SK-N-MC (cell line): ENCODE measurements at regions not wholly inside any gene's neighbourhood (a gene's known extent, or its start where the extent isn't known, plus 50 kb on each side); places are given as distances from the start of the nearest gene placed in this dataset.

ENCODE experiments used
- DNase-seq: peaks from one replicate; pipeline ENCODE4 v3.0.0-alpha.2; 2011; ENCODE audit warnings: low read depth, low spot score
- H3K27ac ChIP-seq: fragments of 200-600 bp; sonication (generic); 2 replicates; pipeline ENCODE4 v1.5.1; 2016; ENCODE audit warnings: mixed run types
- H3K36me3 ChIP-seq: fragments of 200-600 bp; sonication (generic); 2 replicates; pipeline ENCODE4 v1.6.1; 2017; ENCODE audit warnings: antibody characterized with exemption, low read length, mixed read lengths; ENCODE audit not compliant: insufficient read depth
- H3K4me3 ChIP-seq: fragments of 200-600 bp; sonication (generic); 2 replicates; pipeline ENCODE4 v1.5.1; 2016
- H3K9ac ChIP-seq: fragments of 200-600 bp; sonication (generic); 2 replicates; pipeline ENCODE4 v1.8.0; 2017; ENCODE audit warnings: mixed run types, mixed read lengths; ENCODE audit not compliant: insufficient read length
- H3K9me3 ChIP-seq: fragments of 200-600 bp; sonication (generic); 2 replicates; pipeline ENCODE4 v1.6.1; 2017; ENCODE audit warnings: low read depth, mild to moderate bottlenecking, antibody characterized with exemption, low read length, moderate library complexity, mixed read lengths
- EZH2 ChIP-seq: fragments of 200-600 bp; sonication (generic); IDR thresholded peaks from one replicate; pipeline ENCODE4 v1.6.1; 2017; ENCODE audit warnings: antibody characterized with exemption
- FOXP2 ChIP-seq: optimal IDR thresholded peaks from 2 replicates; pipeline ENCODE3; 2011; ENCODE audit warnings: mild to moderate bottlenecking, moderate library complexity; ENCODE audit not compliant: insufficient read depth; ENCODE audit errors: extremely low read length, control extremely low read depth
- POLR2AphosphoS5 ChIP-seq: IDR thresholded peaks from 2 replicates; pipeline ENCODE4 v1.6.1; 2012; ENCODE audit warnings: mild to moderate bottlenecking, low read depth, low read length, borderline replicate concordance

DNA sequence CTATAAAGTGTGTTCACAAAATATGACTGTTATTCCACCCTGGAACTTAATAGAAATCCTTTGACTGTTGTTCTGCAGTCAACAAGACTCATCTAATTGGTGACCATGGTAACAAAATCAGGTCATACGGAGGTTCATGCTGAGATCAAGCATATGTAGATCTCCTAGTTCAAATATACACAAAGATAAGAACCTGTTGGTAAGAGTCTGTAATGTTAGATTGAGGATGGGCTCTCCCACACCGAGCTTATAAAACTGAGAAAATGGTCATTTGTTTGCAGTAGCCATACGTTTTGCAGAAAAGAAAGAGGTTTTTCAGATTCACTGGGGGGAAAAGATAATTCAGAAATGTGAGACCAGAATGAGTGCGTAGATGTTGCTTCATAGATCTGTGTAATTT lies 468.1 kb downstream of the RPS6KC1 start:
- Histone ChIP-seq H3K4me3 (no peak overlapping the region), H3K9me3 (no peaks in the 10 kb centered on the region), H3K9ac (no peak overlapping the region), H3K36me3 (no peaks in the 10 kb centered on the region), H3K27ac (no peak overlapping the region)
- DNase-seq, result no peak
- no peak for TF ChIP-seq EZH2
- no peak for TF ChIP-seq FOXP2
- TF ChIP-seq POLR2AphosphoS5, result no peak

DNA sequence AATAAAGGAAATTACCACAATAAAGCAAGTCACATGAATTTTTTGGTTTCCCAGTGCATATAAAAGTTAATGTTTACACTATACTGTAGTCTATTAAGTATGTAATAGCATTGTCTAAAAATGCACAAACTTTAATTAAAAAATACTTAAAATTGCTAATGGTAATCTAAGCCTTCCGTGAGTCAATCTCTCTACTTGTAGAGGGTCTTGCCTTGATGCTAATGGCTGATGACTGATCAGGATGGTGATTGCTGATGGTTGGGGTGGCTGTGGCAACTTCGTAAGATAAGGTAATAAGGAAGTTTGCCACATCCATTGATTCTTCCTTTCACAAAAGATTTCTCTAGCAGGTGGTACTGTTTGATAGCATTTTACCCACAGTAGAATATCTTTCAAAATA lies 466.6 kb upstream of the PROX1 start:
- DNase-seq, result no peak
- H3K36me3 ChIP-seq, result no peaks in the 10 kb centered on the region
- H3K27ac ChIP-seq, result no peak overlapping the region
- H3K4me3 ChIP-seq, result no peak overlapping the region
- H3K9ac ChIP-seq, result no peak overlapping the region
- TF ChIP-seq FOXP2 (no peak), EZH2 (no peak), POLR2AphosphoS5 (no peak)
- H3K9me3 ChIP-seq, result no peaks in the 10 kb centered on the region

DNA sequence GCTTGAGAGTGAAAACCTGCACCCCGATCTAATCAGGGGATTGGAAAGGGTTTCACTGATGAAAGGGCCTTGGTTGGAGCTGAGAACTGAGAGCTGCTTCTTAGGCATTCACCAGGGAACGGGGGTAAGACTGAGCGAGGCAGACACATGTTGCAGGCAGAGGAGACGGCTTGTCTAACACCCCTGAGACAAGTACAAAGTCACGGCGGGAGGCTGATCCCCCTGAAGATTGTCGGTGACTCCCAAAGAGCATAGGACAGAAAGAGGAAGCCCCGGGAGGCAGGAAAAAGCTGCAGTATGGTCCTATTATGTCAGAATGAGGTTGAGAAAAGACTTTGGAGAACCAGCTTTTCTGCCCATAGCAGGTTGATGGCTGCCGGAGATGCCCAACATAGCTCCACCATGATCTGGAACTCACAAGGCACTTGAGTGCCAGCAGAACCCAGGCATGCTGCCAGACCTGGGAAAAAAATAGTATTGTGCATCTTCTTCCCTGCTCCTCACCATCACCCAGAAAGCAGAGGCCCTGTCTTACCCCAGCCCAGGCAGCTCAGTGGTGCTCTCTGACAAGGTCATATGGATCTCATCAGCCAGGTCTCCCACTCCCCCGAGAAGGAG lies 463.9 kb upstream of the PROX1 start:
- Histone ChIP-seq H3K36me3 (no peaks in the 10 kb centered on the region), H3K9ac (no peak overlapping the region), H3K4me3 (no peak overlapping the region), H3K27ac (no peak overlapping the region), H3K9me3 (no peaks in the 10 kb centered on the region)
- DNase-seq, result no peak
- TF ChIP-seq POLR2AphosphoS5 (no peak), EZH2 (no peak)

DNA sequence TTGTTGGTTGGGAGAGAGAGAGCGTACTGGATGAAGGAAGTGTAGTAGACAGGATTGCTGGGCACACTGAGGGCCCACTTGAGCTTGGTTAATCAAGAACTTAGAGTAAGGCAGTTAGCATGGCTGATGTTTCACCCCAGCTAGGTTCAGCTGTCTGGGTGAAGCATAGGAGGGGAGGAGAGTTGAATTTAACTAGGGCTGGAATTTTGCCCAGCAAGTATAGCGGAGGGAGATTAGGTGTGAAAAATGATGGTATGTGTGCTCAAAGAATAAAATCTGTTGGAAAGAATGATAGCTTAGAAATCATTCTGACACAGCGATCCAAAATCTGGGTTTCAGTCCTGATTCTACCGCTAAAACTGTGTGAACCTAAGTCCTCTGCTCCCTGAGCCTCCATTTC lies 461.5 kb upstream of the PROX1 start:
- H3K27ac ChIP-seq, result no peak overlapping the region
- no peak for DNase-seq
- no peak overlapping the region for H3K4me3 ChIP-seq
- no peaks in the 10 kb centered on the region for H3K36me3 ChIP-seq
- no peak overlapping the region for H3K9ac ChIP-seq
- no peak for TF ChIP-seq EZH2
- TF ChIP-seq FOXP2, result no peak
- no peak for TF ChIP-seq POLR2AphosphoS5
- no peaks in the 10 kb centered on the region for H3K9me3 ChIP-seq

DNA sequence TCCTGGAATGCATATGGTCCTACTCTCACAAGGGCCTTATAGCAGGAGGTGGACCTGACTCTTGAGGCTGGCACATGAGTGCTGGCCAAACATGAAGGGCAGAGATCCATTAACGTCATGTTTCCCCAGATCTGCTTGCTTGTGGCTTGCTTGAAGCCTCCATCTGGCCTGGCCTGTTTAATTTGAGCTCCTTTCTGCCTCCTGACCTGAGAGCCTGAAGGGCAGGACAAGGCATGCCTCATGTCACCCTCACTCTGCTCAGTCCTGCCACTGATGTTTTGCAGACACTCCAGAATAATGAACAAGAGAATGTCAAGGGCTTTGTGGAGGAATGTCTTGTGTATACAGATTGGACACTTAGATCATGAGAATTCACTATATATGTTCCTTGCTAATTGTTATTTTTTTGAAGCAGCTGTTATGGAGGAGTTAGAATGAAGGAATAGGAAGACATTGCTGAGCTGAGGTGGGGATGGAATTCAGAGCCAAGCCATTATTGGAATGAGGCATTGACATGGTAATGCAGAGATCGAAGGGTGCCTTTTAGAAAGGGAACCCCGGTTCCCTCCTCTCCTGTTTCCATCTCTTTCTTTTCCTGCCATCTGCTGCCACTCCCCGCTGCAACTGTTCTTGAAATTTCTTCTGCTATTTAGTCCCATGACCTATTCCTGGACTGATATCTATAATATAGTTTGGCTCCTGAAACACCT lies 457.0 kb upstream of the PROX1 start:
- H3K4me3 ChIP-seq, result no peak overlapping the region
- no peaks in the 10 kb centered on the region for H3K36me3 ChIP-seq
- TF ChIP-seq FOXP2, result no peak
- TF ChIP-seq POLR2AphosphoS5, result no peak
- TF ChIP-seq EZH2, result no peak
- H3K9me3 ChIP-seq, result no peaks in the 10 kb centered on the region
- no peak overlapping the region for H3K9ac ChIP-seq
- DNase-seq, result no peak
- H3K27ac ChIP-seq, result no peak overlapping the region

DNA sequence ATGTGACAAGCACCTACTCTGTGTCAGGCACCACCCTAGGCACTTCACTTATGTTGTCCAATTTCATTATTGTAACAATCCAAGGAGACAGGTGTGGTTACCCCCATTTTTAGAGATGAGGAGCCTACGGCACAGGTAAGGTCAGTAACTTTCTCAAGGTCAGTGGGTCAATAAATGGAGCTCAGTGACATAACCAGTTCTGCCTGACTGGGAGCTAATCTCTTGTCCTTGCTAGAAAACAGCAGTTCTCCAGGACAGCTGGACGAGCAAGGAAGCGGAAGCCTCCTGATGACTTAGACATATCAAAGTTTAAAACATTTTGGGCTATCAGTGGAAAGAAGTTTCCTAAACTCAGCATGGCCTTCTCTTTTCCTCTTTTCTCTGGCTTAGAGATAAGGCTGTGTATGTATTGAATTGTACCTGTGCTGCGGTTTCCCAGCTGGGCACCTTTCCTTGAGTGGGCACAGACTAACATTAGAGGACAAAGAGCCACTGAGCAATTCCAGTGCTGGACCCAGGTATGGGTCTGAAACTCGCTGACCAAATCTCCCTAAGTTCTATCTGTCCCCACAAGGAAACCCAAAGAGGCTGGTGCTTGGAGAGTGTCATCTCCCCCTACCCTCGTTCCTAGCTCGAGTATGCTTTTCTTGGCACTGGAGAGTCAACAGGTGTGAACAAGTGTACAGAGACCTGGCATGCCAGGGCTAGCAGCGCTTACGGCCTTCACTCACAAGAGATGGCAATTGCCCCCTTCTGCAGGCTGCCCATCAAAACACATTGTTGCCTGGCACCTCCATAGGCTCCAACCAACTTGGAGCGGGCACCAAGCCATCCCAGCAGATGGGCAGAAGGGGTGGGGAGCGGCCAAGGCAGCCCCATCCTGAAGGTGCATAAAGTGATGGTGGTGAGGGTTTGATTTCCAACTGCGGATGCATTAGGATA lies 456.1 kb upstream of the PROX1 start:
- no peak overlapping the region for H3K27ac ChIP-seq

DNA sequence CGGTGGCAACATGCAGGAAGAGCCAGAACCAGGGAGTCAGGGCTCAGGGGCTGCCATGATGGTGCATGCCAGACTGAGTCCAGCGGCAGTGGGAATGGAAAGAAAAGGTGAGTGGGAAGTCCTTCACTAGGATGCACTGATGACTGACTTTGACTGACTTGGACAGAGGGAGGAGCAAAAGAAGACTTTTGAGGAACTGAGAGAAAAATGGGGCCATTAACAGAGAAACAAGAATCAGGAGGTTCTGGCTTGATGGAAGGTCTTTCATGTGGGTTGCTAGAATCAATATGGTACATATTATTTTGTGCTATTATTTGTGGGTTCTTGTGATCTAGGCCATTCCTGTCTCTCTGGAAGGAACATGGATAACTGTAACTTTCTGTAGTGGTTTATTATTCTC lies 454.6 kb upstream of the PROX1 start:
- no peak for DNase-seq
- Histone ChIP-seq H3K27ac (no peak overlapping the region), H3K4me3 (no peak overlapping the region), H3K36me3 (no peaks in the 10 kb centered on the region), H3K9me3 (no peaks in the 10 kb centered on the region), H3K9ac (no peak overlapping the region)
- TF ChIP-seq FOXP2, result no peak
- no peak for TF ChIP-seq EZH2
- no peak for TF ChIP-seq POLR2AphosphoS5

More for the DNA sequence above, 456.1 kb upstream of the PROX1 start:
- Histone ChIP-seq H3K4me3 (no peak overlapping the region), H3K36me3 (no peaks in the 10 kb centered on the region), H3K9ac (no peak overlapping the region), H3K9me3 (no peaks in the 10 kb centered on the region)
- DNase-seq, result no peak
- no peak for TF ChIP-seq POLR2AphosphoS5
- no peak for TF ChIP-seq EZH2
- no peak for TF ChIP-seq FOXP2

DNA sequence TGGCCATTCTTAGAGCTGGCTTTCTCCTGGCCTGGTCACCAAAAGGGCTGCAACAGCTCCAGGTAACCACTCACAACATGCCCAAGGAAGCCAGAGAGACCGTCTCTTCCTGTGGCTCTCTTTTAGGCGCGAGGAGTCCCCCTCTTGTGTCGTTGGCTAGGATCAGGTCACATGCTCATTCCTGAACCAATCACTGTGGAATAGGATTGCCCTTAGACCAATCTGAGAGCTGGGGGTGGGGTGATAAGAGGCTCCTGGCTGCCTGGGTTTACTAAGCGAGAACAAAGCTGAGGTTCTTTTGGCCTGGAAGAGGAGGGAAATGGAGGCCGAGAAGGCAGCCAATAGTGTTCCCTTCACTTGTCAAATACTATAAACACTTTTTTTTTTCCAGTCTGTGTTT lies 452.1 kb upstream of the PROX1 start:
- no peaks in the 10 kb centered on the region for H3K9me3 ChIP-seq
- no peak overlapping the region for H3K9ac ChIP-seq
- no peak overlapping the region for H3K27ac ChIP-seq
- no peaks in the 10 kb centered on the region for H3K36me3 ChIP-seq
- TF ChIP-seq EZH2 (no peak), FOXP2 (no peak), POLR2AphosphoS5 (no peak)
- H3K4me3 ChIP-seq, result no peak overlapping the region
- no peak for DNase-seq
